ENCODE measurements at regions not wholly inside any gene's neighbourhood (a gene's known extent, or its start where the extent isn't known, plus 50 kb on each side); places are given as distances from the start of the nearest gene placed in this dataset.

DNA sequence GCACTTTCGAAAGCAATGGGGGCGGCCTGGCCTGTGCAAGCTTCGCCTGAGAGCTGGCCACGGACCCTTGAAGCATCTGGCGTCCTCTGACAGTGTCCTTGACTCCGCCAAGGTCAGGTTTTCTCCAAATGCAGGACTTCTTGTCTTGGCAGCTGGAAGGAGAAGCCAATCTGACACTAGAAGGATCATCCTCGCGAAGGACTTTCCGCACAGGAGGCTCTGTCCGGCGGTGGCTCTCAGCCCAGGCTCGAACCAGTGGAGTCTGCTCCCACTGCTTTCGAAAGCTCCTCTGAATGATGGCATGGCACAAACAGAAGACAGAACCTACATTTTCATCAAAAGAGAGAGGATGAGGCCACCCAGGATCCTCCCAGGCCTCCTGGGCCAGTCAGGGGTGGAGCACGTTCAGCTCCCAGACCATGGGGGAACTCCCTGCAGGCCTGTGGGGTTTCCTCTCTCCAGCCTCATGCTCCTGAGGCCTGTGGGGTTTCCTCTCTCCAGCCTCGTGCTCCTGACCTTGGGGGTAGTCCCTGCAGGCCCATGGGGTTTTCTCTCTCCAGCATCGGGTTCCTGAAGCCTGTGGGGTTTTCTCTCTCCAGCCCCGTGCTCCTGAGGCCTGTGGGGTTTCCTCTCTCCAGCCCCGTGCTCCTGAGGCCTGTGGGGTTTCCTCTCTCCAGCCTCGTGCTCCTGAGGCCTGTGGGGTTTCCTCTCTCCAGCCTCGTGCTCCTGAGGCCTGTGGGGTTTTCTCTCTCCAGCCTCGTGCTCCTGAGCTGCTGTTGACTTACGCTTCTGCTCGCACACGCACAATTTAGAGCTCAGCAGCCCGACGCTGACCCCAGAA, 396.5 kb upstream of the SALL3 start:
- TF ChIP-seq, protein P1, sequence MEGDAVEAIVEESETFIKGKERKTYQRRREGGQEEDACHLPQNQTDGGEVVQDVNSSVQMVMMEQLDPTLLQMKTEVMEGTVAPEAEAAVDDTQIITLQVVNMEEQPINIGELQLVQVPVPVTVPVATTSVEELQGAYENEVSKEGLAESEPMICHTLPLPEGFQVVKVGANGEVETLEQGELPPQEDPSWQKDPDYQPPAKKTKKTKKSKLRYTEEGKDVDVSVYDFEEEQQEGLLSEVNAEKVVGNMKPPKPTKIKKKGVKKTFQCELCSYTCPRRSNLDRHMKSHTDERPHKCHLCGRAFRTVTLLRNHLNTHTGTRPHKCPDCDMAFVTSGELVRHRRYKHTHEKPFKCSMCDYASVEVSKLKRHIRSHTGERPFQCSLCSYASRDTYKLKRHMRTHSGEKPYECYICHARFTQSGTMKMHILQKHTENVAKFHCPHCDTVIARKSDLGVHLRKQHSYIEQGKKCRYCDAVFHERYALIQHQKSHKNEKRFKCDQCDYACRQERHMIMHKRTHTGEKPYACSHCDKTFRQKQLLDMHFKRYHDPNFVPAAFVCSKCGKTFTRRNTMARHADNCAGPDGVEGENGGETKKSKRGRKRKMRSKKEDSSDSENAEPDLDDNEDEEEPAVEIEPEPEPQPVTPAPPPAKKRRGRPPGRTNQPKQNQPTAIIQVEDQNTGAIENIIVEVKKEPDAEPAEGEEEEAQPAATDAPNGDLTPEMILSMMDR (IDR thresholded peaks at IDR 0.05) = no peak
- no peaks in the 10 kb centered on the region for H3K27me3 ChIP-seq (replicated peaks; ENCODE audit: insufficient read depth)
- DNase-seq (ENCODE audit: low spot score) (no peak), ATAC-seq (ENCODE audit: insufficient number of reproducible peaks, low FRiP score, low read depth) (no peak)
- H3K36me3 ChIP-seq = no peaks in the 10 kb centered on the region
- H3K9me3 ChIP-seq = no peaks in the 10 kb centered on the region
- H3K4me1 ChIP-seq (ENCODE audit: control insufficient read depth in 1 of 2, low read depth in 2 of 2) = no peaks in the 10 kb centered on the region
- no peak overlapping the region for H3K27ac ChIP-seq
- H3K4me3 ChIP-seq = no peak overlapping the region

DNA sequence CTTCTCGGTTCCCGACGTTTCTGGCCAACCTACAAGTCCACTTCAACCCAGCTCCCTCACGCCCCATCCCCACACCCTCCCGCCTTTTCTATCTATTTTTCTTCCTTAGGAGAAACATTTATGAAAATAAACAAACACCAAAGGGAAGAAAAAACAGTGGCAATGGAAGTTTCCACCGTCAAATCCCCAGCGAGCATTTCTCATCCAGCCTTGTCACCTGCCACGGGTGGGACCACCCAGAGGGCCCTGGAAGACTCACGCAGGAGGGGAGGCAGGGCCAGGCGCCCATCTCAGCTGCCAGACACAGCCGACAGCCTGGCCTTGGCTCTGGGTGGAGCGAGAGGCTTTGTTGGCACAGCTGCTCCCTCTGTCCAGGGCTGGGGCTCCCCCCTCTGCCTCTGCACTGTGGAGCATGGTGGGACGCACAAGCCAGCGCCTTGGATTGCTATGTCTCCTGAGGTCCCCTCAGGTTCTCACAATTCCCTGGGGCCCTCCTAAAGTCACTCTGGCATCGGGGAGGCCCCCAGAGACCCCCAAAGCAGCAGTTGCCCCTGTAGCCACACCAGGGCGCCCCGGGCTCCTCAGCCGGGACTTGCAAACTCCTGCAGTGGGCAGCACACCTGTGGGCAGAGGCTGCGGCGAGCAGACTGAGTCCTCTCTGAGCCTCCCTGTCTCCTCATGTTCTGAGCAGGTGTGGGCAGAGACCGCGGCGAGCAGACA, 395.7 kb upstream of the SALL3 start:
- Histone ChIP-seq H3K27me3 (replicated peaks; ENCODE audit: insufficient read depth) (no peaks in the 10 kb centered on the region), H3K9me3 (no peaks in the 10 kb centered on the region), H3K4me1 (ENCODE audit: control insufficient read depth in 1 of 2, low read depth in 2 of 2) (no peaks in the 10 kb centered on the region), H3K36me3 (no peaks in the 10 kb centered on the region), H3K27ac (no peak overlapping the region), H3K4me3 (no peak overlapping the region)
- DNase-seq (ENCODE audit: low spot score) (no peak), ATAC-seq (ENCODE audit: insufficient number of reproducible peaks, low FRiP score, low read depth) (no peak)
- TF ChIP-seq, protein P1 (IDR thresholded peaks at IDR 0.05) = no peak

DNA sequence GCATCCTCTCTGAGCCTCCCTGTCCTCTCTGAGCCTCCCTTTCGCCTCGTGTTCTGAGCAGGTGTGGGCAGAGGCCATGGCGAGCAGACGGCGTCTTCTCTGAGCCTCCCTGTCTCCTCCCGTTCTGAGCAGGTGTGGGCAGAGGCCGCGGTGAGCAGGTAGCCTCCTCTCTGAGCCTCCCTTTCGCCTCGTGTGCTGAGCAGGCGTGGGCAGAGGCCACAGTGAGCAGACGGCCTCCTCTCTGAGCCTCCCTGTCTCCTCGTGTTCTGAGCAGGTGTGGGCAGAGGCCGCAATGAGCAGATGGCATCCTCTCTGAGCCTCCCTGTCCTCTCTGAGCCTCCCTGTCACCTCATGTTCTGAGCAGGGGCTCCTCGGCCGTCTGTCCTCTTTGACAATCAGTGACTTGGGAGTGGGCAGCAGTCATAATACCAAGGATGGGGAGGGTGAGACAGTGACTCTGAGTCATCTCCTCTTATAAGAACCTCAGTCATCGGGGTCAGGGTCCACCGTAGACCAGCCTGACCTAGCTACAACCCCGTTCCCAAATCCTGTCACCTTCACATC, 395.1 kb upstream of the SALL3 start:
- no peak overlapping the region for H3K27ac ChIP-seq
- no peaks in the 10 kb centered on the region for H3K36me3 ChIP-seq
- no peaks in the 10 kb centered on the region for H3K27me3 ChIP-seq (replicated peaks; ENCODE audit: insufficient read depth)
- no peaks in the 10 kb centered on the region for H3K9me3 ChIP-seq
- no peak overlapping the region for H3K4me3 ChIP-seq
- ATAC-seq (ENCODE audit: insufficient number of reproducible peaks, low FRiP score, low read depth) = no peak
- TF ChIP-seq, protein P1 (IDR thresholded peaks at IDR 0.05) = no peak
- no peak for DNase-seq (ENCODE audit: low spot score)
- no peaks in the 10 kb centered on the region for H3K4me1 ChIP-seq (ENCODE audit: control insufficient read depth in 1 of 2, low read depth in 2 of 2)

DNA sequence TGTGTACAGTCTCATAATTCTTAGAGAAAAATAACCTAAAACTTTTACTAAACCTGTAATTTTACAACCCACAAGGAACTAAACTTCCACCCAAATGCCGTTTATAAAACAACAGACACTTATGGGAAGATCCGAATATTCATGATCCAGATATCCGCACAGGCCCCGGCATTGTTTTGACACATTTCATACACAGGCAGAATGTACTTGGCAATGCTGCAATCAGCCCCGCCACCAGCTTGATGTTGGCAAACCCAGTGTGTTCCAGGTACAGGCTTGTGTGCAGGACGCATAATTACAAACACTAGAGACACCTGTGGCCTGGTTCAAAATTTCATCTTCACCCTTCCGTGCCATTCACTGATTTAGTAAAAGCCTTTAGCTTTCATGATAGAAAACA, 393.0 kb upstream of the SALL3 start:
- Histone ChIP-seq H3K27ac (no peak overlapping the region), H3K4me3 (no peak overlapping the region), H3K4me1 (ENCODE audit: control insufficient read depth in 1 of 2, low read depth in 2 of 2) (no peaks in the 10 kb centered on the region), H3K27me3 (replicated peaks; ENCODE audit: insufficient read depth) (no peaks in the 10 kb centered on the region), H3K9me3 (no peaks in the 10 kb centered on the region), H3K36me3 (no peaks in the 10 kb centered on the region)
- ATAC-seq (ENCODE audit: insufficient number of reproducible peaks, low FRiP score, low read depth) (no peak), DNase-seq (ENCODE audit: low spot score) (no peak)
- TF ChIP-seq, protein P1 (IDR thresholded peaks at IDR 0.05) = no peak

DNA sequence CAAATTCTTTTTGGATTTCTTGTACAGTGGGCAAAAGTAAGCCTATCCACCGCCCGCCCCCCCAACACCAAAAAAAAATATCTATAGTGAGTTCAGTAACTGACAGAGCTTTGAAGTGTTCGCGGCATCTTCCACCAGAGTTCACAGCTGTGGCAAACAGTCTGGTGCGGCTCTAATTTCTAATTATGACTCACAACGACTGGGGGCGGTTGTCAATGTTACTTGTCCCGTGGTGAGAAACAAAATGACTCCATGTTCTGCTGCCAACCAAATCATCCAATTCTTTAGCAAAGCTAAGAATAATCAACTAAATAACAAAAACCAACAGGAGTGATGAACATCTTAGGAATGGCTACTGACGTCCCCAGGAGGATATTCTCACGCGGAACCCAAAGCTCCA, 392.5 kb upstream of the SALL3 start:
- ATAC-seq (ENCODE audit: insufficient number of reproducible peaks, low FRiP score, low read depth) = no peak
- DNase-seq (ENCODE audit: low spot score) = no peak
- no peaks in the 10 kb centered on the region for H3K36me3 ChIP-seq
- TF ChIP-seq, protein P1 (IDR thresholded peaks at IDR 0.05) = no peak
- no peaks in the 10 kb centered on the region for H3K4me1 ChIP-seq (ENCODE audit: control insufficient read depth in 1 of 2, low read depth in 2 of 2)
- H3K27me3 ChIP-seq (replicated peaks; ENCODE audit: insufficient read depth) = no peaks in the 10 kb centered on the region
- no peak overlapping the region for H3K27ac ChIP-seq
- H3K9me3 ChIP-seq = no peaks in the 10 kb centered on the region
- H3K4me3 ChIP-seq = no peak overlapping the region
